ENCODE measurements at regions not wholly inside any gene's neighbourhood (a gene's known extent, or its start where the extent isn't known, plus 50 kb on each side); places are given as distances from the start of the nearest gene placed in this dataset.

GRCh38 chr2:78541088-78541450 is 484.4 kb upstream of the REG3G start (continued):
- 0 out of 2 replicates have a peak, but pooled peaks have one; percentile 4 for TF ChIP-seq ZNF142 (CRISPR knock-in tag; IDR thresholded peaks at IDR 0.05)
- no peak for TF ChIP-seq AHR (CRISPR knock-in tag; IDR thresholded peaks at IDR 0.05)
- no peak for TF ChIP-seq ZNF629 (CRISPR knock-in tag; conservative IDR thresholded peaks at IDR 0.05)
- no peak for TF ChIP-seq ZSCAN30 (CRISPR knock-in tag; IDR thresholded peaks at IDR 0.05)
- no peak for TF ChIP-seq ZNF362 (CRISPR knock-in tag; IDR thresholded peaks at IDR 0.05; ENCODE audit: borderline replicate concordance)
- TF ChIP-seq YEATS4 (CRISPR knock-in tag; IDR thresholded peaks at IDR 0.05; ENCODE audit: borderline replicate concordance), result no peak
- TF ChIP-seq TMF1 (CRISPR knock-in tag; IDR thresholded peaks at IDR 0.05; ENCODE audit: low read depth), result no peak
- TF ChIP-seq CHCHD3 (CRISPR knock-in tag; IDR thresholded peaks at IDR 0.05), result no peak
- TF ChIP-seq ZNF619 (CRISPR knock-in tag; IDR thresholded peaks at IDR 0.05), result no peak
- TF ChIP-seq RBAK (CRISPR knock-in tag; IDR thresholded peaks at IDR 0.05), result no peak
- no peak for TF ChIP-seq ZNF790 (CRISPR knock-in tag; IDR thresholded peaks at IDR 0.05; ENCODE audit: borderline replicate concordance)
- TF ChIP-seq, protein P1, sequence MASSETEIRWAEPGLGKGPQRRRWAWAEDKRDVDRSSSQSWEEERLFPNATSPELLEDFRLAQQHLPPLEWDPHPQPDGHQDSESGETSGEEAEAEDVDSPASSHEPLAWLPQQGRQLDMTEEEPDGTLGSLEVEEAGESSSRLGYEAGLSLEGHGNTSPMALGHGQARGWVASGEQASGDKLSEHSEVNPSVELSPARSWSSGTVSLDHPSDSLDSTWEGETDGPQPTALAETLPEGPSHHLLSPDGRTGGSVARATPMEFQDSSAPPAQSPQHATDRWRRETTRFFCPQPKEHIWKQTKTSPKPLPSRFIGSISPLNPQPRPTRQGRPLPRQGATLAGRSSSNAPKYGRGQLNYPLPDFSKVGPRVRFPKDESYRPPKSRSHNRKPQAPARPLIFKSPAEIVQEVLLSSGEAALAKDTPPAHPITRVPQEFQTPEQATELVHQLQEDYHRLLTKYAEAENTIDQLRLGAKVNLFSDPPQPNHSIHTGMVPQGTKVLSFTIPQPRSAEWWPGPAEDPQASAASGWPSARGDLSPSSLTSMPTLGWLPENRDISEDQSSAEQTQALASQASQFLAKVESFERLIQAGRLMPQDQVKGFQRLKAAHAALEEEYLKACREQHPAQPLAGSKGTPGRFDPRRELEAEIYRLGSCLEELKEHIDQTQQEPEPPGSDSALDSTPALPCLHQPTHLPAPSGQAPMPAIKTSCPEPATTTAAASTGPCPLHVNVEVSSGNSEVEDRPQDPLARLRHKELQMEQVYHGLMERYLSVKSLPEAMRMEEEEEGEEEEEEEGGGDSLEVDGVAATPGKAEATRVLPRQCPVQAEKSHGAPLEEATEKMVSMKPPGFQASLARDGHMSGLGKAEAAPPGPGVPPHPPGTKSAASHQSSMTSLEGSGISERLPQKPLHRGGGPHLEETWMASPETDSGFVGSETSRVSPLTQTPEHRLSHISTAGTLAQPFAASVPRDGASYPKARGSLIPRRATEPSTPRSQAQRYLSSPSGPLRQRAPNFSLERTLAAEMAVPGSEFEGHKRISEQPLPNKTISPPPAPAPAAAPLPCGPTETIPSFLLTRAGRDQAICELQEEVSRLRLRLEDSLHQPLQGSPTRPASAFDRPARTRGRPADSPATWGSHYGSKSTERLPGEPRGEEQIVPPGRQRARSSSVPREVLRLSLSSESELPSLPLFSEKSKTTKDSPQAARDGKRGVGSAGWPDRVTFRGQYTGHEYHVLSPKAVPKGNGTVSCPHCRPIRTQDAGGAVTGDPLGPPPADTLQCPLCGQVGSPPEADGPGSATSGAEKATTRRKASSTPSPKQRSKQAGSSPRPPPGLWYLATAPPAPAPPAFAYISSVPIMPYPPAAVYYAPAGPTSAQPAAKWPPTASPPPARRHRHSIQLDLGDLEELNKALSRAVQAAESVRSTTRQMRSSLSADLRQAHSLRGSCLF (CRISPR knock-in tag; IDR thresholded peaks at IDR 0.05; ENCODE audit: borderline replicate concordance), result no peak
- TF ChIP-seq ZFP36 (IDR thresholded peaks at IDR 0.05; ENCODE audit: borderline replicate concordance, low read depth, low read length, partially characterized antibody), result no peak
- TF ChIP-seq, protein P2, sequence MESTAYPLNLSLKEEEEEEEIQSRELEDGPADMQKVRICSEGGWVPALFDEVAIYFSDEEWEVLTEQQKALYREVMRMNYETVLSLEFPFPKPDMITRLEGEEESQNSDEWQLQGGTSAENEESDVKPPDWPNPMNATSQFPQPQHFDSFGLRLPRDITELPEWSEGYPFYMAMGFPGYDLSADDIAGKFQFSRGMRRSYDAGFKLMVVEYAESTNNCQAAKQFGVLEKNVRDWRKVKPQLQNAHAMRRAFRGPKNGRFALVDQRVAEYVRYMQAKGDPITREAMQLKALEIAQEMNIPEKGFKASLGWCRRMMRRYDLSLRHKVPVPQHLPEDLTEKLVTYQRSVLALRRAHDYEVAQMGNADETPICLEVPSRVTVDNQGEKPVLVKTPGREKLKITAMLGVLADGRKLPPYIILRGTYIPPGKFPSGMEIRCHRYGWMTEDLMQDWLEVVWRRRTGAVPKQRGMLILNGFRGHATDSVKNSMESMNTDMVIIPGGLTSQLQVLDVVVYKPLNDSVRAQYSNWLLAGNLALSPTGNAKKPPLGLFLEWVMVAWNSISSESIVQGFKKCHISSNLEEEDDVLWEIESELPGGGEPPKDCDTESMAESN (CRISPR knock-in tag; conservative IDR thresholded peaks at IDR 0.05), result no peak
- no peak for TF ChIP-seq KAT8 (CRISPR knock-in tag; IDR thresholded peaks at IDR 0.05)

All from HepG2 (cell line).